Thyroid gland (tissue), 4 donors: ENCODE measurements at regions not wholly inside any gene's neighbourhood (a gene's known extent, or its start where the extent isn't known, plus 50 kb on each side); places are given as distances from the start of the nearest gene placed in this dataset.
"Not testable (repeated sequence)": the region's sequence is repeated elsewhere in the genome, so short reads cannot be mapped to it uniquely, and the experiment has no call there.

Experiments used
- DNase-seq, 2 donors: peaks; one replicate each; pipeline ENCODE4 v3.0.0-alpha.2; 2019
- H3K27ac ChIP-seq, 3 donors: fragments of 200-600 bp; sonication (generic); 1 replicate in 2 of 3; 2 replicates in 1 of 3; pipeline ENCODE4 v1.5.1; 2016 to 2019; ENCODE audit warnings: mild to moderate bottlenecking in 1 of 3, moderate library complexity in 1 of 3
- H3K27me3 ChIP-seq: fragments of 200-600 bp; sonication (generic); one replicate; pipeline ENCODE4 v1.5.1; 2019
- H3K36me3 ChIP-seq, 2 donors: fragments of 200-600 bp; sonication (generic); one replicate each; pipeline ENCODE4 v1.5.1; 2016 to 2019
- H3K4me1 ChIP-seq, 2 donors: fragments of 200-600 bp; sonication (generic); one replicate each; pipeline ENCODE4 v1.5.1; 2017 to 2019
- H3K4me3 ChIP-seq, 3 donors: fragments of 200-600 bp; sonication (generic); replicated peaks in 1 of 3; 1 replicate in 2 of 3; 2 replicates in 1 of 3; pipeline ENCODE4 v1.5.1; 2016; ENCODE audit warnings: mild to moderate bottlenecking in 1 of 3
- H3K9me3 ChIP-seq: fragments of 200-600 bp; sonication (generic); one replicate; pipeline ENCODE4 v1.5.1; 2017
- CTCF ChIP-seq, 6 experiments: fragments of 200-600 bp in 3 of 6; fragments of 450-650 bp in 3 of 6; sonication (generic) in 3 of 6; IDR thresholded peaks; one replicate each; pipeline ENCODE4 v1.5.1; 2016 to 2019; ENCODE audit warnings: antibody characterized with exemption in 6 of 6, mild to moderate bottlenecking in 2 of 6, inconsistent platforms in 1 of 6, moderate library complexity in 1 of 6
- POLR2A ChIP-seq, 2 donors: fragments of 450-650 bp; IDR thresholded peaks; one replicate each; pipeline ENCODE4 v1.6.1; 2017; ENCODE audit warnings: antibody characterized with exemption in 2 of 2, mild to moderate bottlenecking in 2 of 2, moderate library complexity in 1 of 2
- WGBS, 2 donors: methylation state at CpG; one replicate each; pipeline ENCODE4 v1.1.5; 2017; 5-methylcytosine and 5-hydroxymethylcytosine counted together
- intact Hi-C: fragments of 100-400 bp; cut with DNase I; formaldehyde crosslinking; loops from one replicate; pipeline ENCODE4 v1.15.1; 2023

GRCh38 chrX:13194291-13195103, 125.4 kb downstream of the ATXN3L start:
- intact Hi-C loops, result no loop called here
- WGBS, 2 donors, result 3 to 17% methylated on average over 4 of the region's 4 CpGs
- TF ChIP-seq POLR2A (IDR thresholded peaks at IDR 0.05) (no peak), CTCF (IDR thresholded peaks at IDR 0.05) (no peak)

GRCh38 chrX:13190051-13190450, 129.8 kb downstream of the ATXN3L start:
- Histone ChIP-seq H3K36me3 (no peaks in the 10 kb centered on the region), H3K9me3 (no peaks in the 10 kb centered on the region), H3K4me1 (peaks cover 9 to 10% of the 10 kb centered on the region in 2 donors), H3K27ac (no peak overlapping the region), H3K27me3 (no peaks in the 10 kb centered on the region), H3K4me3 (no peak overlapping the region)
- TF ChIP-seq POLR2A (IDR thresholded peaks at IDR 0.05), result no peak
- TF ChIP-seq CTCF (IDR thresholded peaks at IDR 0.05), result no peak
- intact Hi-C loops, result no loop called here
- DNase-seq, result no peak
- 83 to 89% methylated on average over 3 of the region's 3 CpGs for WGBS, 2 donors

More at GRCh38 chrX:13194291-13195103, 125.4 kb downstream of the ATXN3L start:
- H3K27ac ChIP-seq, result peak overlapping the region; percentile 30 to 49 (median 31)
- no peaks in the 10 kb centered on the region for H3K27me3 ChIP-seq
- H3K4me3 ChIP-seq, result no peak overlapping the region
- peaks cover 10 to 17% of the 10 kb centered on the region in 2 donors for H3K4me1 ChIP-seq
- peak; percentile 3 for DNase-seq
- no peaks in the 10 kb centered on the region for H3K36me3 ChIP-seq
- no peaks in the 10 kb centered on the region for H3K9me3 ChIP-seq

GRCh38 chrX:13189380-13189779, 130.5 kb downstream of the ATXN3L start:
- intact Hi-C loops, result no loop called here
- WGBS, 2 donors, result 91 to 94% methylated on average over 6 of the region's 6 CpGs
- no peak for DNase-seq
- Histone ChIP-seq H3K9me3 (no peaks in the 10 kb centered on the region), H3K36me3 (no peaks in the 10 kb centered on the region), H3K4me3 (no peak overlapping the region), H3K4me1 (peaks cover 7 to 9% of the 10 kb centered on the region in 2 donors), H3K27ac (no peak overlapping the region), H3K27me3 (no peaks in the 10 kb centered on the region)
- TF ChIP-seq POLR2A (IDR thresholded peaks at IDR 0.05) (no peak), CTCF (IDR thresholded peaks at IDR 0.05) (no peak)

- intact Hi-C loops, result no loop called here
- TF ChIP-seq CTCF (IDR thresholded peaks at IDR 0.05) (no peak), POLR2A (IDR thresholded peaks at IDR 0.05) (no peak)
These were observed 131.0 kb downstream of the ATXN3L start for GRCh38 chrX:13188731-13189309.

GRCh38 chrX:13186643-13187042, 133.2 kb downstream of the ATXN3L start:
- WGBS, 2 donors, result 94 to 95% methylated on average over 3 of the region's 3 CpGs
- DNase-seq, H3K4me3 ChIP-seq, H3K9me3 ChIP-seq, H3K36me3 ChIP-seq, intact Hi-C loops, H3K4me1 ChIP-seq, H3K27me3 ChIP-seq, H3K27ac ChIP-seq: not testable (repeated sequence)

More at GRCh38 chrX:13188731-13189309, 131.0 kb downstream of the ATXN3L start:
- Histone ChIP-seq H3K4me1 (peaks cover 3 to 9% of the 10 kb centered on the region in 2 donors), H3K4me3 (no peak overlapping the region), H3K27ac (no peak overlapping the region), H3K9me3 (no peaks in the 10 kb centered on the region), H3K27me3 (no peaks in the 10 kb centered on the region), H3K36me3 (no peaks in the 10 kb centered on the region)
- WGBS, 2 donors, result 66 to 72% methylated on average over 5 of the region's 5 CpGs
- no peak for DNase-seq
